ENCODE measurements at regions not wholly inside any gene's neighbourhood (a gene's known extent, or its start where the extent isn't known, plus 50 kb on each side); places are given as distances from the start of the nearest gene placed in this dataset.

- no peak for DNase-seq
These were observed 55.4 kb downstream of the XCL1 start for GRCh38 chr1:168631671-168632400.

GRCh38 chr1:168634951-168635532 is 58.6 kb downstream of the XCL1 start:
- no peak for DNase-seq

DNA sequence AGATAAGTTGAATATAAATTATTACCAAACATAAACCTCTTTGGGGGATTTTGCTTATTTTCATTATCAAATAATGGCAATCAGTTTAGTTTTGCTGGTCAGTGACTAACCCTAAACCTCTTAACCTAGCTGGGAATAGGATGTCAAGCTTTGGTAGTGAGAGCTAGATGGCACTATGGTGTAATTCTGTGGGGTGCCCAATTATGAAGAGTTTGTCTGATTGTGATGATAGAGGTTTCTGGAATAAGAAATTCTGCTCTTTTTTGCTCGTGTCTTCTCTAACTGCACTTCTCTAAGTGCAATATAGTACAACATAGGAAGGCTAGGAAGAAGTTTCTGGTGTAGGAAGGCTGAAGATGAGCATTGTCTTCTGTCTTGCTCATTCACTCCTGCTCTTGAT is 59.8 kb downstream of the XCL1 start:
- DNase-seq = no peak

- DNase-seq = no peak
These were observed 60.3 kb downstream of the XCL1 start for GRCh38 chr1:168636642-168637111.

GRCh38 chr1:168637350-168637991 is 61.1 kb downstream of the XCL1 start:
- DNase-seq = peak; percentile 49

GRCh38 chr1:168638884-168639283 is 62.5 kb downstream of the XCL1 start:
- no peak for DNase-seq

GRCh38 chr1:168640182-168640581 is 63.8 kb downstream of the XCL1 start:
- DNase-seq = no peak

- DNase-seq = no peak
These were observed 64.4 kb downstream of the XCL1 start for GRCh38 chr1:168640836-168641235.

- no peak for DNase-seq
These were observed 66.7 kb downstream of the XCL1 start for GRCh38 chr1:168643152-168643551.
